CD4-positive, alpha-beta T cell treated with Interleukin-15 for 1 hour (primary cell): ENCODE measurements at regions not wholly inside any gene's neighbourhood (a gene's known extent, or its start where the extent isn't known, plus 50 kb on each side); places are given as distances from the start of the nearest gene placed in this dataset.
"Not testable (repeated sequence)": the region's sequence is repeated elsewhere in the genome, so short reads cannot be mapped to it uniquely, and the experiment has no call there.

Experiments
- DNase-seq: peaks from one replicate; pipeline ENCODE4 v3.0.0-alpha.2; 2020

DNA sequence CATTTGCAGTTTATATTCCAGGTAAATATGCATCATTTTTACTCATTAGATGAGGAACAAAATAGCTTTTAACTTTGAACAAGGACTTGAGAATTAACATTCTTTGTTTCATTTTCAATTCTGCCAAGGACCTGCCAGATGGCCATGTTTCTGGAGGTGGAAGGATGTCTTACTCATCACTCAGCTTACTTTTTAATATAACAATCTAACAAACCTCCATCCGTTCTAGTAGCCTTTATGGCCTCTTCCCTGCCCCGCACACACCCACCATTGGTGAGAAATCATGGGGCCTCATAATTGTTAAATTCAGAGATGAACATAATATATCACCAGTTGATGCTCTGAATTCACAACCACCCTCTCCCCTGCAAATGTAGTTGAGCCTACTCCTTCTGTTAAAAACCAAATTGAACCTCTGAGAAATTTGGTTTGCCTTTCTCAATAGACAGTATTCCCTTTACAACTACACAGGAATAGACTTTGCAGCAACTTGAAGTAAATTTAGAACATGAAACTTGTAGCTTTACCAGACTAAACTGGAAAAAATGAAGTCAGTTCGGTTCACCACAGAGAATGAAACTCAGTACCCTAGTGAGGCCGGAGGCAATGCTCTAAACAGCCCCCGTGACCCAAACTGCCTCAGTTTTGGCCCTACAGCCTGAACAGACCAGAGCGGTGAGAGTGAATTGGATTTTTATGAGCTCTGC lies 50.1 kb upstream of the ACSL4 start:
- DNase-seq = no peak

DNA sequence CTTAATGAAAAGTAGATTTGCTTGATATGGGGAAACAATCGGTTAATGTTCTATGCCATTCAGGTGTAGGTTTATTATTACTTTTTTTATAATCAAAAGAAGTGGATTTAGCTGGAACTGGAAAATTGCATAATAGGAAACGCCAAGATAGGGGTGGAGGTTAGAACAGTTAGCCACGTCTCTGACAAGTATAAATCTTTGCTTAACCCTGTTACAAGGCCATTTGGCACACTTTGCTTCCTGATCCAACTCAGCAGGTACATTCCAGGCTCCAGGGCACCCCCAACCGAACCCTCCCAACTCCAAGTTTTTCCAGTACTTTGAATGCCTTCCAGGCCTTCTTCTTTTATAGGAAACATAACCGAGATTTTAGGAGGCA lies 50.6 kb upstream of the ACSL4 start:
- DNase-seq = no peak

DNA sequence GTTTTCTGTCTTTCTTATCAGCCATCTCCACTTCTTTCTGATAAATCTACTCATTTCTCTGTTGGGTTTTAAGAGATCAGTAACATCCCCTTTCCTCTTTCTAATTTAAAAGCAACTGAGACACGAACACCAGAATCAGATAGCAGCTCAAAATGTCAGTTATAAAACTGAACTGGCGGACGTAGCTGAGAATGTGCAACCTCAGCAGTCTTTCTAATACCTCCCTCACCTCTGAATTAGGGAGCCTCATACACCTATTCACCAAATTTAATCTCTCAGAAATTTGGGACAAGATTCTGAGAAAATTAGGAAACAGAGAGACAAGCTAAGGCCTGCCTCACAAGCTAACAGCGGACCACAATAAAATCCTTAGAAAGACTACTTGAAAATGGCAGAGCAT lies 52.0 kb upstream of the ACSL4 start:
- no peak for DNase-seq

DNA sequence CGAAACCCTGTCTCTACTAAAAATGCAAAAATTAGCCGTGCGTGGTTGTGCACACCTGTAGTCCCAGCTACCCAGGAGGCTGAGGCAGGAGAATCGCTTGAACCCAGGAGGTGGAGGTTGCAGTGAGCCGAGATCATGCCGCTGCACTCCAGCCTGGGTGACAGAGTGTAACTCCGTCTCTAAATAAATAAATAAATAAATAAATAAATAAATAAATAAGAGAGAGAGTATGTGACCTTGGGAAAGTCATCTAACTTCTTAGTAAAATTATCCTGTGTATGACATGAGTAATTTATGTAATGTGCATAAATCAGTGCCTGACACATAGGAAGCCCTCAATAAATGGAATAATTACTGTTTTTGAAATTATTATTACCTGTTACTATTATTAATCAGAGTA lies 57.5 kb upstream of the ACSL4 start:
- not testable (repeated sequence) for DNase-seq

DNA sequence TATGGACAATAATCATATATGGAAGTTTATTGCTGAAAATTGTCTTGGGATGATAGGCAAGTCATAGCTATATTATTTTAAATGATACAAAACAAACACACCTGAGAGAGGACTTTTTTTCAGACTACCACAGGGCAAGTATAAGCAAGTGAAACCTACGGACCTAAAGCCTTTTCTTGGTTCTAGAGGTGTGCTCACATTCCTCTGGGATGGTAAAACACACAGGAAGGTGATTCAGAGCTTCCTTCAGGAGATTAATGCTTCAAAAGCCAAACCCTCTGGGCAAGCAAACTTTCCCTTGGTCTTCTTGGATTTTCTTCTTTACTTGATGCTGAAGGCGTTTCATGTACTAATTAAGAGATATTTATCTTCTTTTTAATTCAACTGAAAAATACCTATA lies 60.1 kb upstream of the ACSL4 start:
- DNase-seq = no peak

DNA sequence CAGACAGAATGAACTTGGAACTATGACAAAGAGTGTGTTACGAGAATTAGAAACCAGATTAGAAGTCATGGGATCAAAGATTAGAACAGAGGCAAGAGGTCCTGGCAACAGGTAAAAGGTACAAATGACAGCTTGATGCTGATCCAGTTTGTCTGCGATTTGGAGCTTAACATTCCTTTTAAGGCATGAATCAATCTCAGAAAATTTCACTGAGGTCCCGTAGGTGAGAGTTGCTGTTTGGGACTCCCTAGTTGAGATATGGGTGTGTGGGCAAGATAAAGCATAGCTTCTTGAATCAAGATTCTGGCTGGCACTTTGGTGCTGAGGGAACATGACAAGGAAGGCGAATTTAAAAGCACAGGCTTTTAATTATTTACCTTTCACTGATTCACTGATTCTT lies 62.6 kb upstream of the ACSL4 start:
- no peak for DNase-seq

DNA sequence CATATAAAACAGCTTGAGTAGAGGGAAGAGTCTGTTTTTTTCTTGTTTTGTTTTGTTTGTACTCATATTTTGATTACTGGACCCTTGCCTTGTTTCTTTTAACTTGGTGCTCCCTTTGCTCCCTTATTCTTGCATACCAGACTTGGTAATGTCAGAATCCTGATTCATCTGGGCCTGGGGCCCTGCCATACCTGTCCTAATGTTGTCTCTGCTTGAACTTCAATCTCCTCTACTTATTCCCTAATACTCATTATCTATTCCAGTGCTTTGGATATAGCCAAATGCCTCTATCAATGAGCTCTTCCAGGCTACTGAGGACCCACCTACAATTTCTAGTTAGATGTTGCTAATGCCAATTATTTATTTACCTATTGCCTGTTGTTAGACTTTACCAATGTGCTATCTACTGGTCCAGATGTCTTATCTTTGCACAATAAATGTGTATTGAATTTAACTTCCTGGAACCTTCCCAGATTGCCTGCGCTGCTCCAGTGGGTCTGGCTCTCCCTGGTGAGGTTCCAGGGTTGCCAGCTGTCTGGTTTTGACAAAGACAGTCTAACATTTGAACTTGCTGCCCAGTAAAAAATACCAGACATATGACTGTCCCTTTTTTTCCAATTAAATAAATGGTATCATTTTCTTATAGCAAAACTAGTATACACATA lies 64.4 kb upstream of the ACSL4 start:
- no peak for DNase-seq

DNA sequence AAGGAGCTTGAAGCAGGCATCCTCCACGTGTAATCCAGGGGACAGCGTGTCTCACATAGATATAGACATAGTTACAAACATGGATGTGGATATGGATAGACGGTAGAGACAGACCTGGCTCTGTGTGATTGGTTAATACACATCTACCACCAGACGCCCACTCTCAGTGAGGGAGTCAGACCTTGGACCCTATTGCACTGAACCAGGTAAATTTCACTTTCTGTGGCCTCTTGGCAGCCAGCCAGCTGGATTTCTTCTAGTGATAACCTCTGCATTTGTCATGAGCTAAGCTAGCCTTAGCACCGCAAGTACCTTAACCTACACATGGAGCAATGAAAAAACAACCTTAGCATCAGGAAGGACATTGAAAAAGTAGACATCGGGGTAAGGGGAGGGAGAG lies 79.2 kb upstream of the ACSL4 start:
- no peak for DNase-seq

DNA sequence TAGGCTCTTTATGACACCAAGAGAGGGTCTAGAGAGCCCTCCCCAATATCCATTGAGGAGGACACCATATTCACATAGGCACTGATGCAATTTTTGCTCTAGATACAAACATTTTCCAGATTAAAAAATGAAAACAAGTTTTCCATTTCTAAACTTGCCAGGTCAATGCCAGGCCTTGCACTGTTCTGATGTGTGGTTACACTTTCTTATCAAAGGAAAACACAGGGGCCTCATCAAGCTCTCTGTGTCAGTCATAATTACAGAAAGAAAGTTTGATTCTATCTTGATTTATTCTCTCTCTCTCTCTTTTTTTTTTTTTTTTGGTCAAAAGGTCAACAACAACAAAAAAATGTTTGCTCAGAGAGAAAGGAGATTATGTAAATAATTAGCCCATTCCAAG lies 80.2 kb upstream of the ACSL4 start:
- DNase-seq = no peak

DNA sequence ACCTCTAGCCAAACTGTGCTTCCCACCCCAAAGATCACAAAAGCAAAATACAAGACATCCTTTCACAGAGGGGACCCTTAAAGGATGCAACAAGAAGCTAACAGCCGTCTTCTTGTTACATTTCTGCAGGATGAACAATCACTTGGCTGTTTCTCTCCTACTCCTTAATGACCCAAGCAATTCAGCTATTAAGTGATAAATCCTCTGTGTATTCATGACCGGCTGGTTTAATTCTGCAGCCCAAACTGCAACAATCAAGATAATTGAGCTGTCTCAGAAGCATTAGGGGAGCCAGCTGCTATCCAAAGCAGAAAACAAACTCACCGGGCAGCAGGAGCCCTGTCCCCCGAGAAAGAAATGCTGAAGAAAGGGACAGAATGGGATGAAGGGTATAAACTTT lies 85.9 kb upstream of the ACSL4 start:
- no peak for DNase-seq

DNA sequence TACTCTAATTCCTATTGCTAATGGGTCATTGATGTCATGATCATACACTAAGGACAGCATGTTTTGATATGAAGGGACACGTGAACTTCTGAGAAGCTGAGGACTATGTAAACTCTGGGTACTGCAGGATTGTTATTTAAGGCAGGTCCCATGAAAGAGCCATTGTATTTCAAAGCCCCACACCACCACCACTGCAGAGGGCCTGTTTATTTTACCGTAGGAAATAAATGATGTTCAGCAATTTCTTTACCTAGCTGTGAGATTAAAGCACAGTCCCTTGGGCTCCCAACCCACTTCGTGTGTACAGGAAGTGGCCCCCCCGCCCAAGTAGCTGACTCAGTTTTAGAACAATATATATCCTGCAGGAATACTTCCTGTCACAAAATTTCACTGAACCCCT lies 89.8 kb upstream of the ACSL4 start:
- no peak for DNase-seq

DNA sequence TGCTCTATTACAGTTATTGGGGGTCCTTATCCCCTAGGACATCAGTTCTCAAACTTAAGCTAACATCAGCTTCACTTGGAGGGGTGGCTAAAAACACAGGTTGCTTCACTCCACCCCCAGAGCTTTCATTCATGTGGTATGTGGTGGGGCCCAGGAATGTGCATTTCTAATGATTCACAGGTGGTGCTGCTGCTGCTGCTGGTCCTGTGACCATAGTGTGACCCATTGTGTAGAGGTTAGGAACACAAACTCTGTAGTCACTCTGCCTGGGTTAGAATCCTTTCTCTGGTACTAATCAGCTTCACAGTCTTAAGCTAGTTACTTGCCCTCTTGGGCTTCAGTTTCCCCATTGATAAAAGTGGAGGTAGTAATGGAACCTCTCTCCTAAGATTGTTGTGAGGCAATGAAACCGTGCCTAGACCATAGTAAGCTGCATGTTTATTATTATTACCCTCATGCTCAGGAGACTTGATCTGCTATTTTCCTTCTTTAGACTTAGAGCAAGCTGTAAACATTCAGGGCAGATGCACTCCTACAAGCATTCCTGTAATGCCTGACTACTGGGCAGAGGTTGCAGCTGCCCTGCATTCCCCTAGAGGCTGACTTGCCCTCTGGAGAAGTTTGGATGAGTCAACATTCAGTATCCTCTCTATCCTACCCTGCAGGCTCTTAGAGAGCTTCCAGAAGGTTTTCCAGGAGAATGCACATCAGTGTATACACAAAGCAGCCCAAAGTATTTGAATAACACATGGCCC lies 94.1 kb upstream of the ACSL4 start:
- DNase-seq = no peak

DNA sequence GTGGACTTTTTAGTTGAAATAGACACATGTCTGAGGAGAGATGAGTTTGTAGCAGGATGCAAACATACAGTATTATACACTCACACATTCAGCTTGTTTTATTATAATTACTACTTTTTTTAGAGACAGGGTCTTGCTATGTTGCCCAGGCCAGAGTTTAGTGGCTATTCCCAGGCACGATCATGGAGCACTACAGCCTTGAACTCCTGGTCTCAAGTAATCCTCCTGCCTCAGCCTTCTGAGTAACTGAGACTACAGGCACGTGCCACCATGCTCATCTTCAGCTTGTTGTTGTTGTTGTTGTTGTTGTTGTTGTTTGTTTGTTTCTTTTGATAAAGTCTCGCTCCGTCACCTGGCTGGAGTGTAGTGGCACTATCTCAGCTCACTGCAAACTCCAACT lies 94.7 kb upstream of the ACSL4 start:
- DNase-seq = no peak

DNA sequence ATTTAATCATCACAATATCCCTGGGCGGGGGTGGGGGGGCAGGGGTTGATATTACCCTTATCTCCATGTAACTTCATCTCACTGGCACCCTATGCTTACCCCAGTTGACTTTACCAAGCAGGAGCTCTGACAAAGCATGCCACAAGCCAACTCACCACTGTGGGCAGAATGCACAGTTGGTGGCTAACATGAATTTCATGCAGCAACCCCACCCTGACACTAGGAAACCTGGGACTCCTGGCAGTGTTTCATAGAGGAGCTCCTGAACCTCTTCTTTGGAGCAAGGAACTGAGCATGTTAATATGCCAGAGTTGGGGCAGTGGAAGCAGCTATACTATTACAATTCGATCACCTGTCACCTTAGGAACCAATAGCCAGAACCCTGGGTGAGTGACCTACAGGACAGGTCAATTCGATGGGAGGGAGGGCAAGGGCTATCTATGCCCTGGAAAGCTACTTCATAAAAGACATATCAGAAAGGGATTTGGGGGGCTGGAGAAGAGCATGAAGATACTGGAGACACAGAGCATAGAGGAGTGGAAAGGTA lies 97.2 kb upstream of the ACSL4 start:
- no peak for DNase-seq

DNA sequence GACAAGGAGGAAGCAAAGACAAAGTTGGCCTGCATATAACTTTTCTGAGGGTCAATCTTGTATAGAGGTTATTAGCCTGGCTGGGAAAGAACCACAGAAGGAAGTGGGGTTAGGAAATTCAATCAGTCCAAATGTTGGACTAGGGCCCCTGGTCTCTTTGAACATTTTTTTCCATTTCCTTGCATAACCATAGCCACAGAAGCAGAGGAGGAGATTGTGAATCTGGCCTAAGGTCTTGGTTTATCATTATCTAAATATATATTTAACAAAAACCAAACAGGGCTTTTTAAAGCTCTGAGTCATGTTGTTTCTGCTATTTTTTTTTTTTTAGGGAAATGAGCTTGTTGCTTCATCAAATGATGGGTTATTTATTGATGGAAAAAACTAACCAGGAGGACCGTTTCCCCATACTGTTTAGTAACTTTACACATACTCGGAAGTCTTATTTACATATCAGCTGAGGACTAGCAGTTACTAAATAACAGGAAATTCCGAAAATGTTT lies 97.7 kb upstream of the ACSL4 start:
- DNase-seq = no peak

DNA sequence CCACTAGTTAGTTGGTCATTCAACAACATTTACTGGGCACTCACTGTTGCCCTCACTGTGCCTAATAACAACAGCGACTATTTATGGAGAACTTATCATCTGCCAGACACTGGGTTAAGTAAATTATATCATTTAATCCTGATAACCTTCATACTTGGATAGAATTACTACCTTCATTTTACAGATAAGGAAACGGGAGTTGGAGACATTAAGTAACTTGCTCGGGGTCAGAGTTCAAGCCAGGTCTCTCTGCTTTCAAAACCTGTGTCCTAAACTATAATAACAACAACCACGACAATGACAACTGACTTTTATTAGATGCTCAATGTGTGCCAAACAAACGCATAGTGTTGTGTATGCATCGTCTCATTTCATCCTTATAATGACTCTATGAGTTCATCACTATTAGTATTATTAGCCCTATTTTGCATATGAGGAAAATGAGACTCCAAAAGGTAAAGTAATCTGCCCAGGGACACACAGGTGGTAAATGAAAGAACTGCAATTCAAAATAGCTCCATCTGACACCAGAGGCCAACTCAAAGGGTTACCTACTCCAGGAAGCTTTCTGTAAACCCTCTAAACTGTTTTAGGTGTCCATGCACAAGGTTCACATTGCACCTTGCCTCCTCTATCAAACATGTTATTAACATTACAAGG lies 98.4 kb upstream of the ACSL4 start:
- DNase-seq = no peak

DNA sequence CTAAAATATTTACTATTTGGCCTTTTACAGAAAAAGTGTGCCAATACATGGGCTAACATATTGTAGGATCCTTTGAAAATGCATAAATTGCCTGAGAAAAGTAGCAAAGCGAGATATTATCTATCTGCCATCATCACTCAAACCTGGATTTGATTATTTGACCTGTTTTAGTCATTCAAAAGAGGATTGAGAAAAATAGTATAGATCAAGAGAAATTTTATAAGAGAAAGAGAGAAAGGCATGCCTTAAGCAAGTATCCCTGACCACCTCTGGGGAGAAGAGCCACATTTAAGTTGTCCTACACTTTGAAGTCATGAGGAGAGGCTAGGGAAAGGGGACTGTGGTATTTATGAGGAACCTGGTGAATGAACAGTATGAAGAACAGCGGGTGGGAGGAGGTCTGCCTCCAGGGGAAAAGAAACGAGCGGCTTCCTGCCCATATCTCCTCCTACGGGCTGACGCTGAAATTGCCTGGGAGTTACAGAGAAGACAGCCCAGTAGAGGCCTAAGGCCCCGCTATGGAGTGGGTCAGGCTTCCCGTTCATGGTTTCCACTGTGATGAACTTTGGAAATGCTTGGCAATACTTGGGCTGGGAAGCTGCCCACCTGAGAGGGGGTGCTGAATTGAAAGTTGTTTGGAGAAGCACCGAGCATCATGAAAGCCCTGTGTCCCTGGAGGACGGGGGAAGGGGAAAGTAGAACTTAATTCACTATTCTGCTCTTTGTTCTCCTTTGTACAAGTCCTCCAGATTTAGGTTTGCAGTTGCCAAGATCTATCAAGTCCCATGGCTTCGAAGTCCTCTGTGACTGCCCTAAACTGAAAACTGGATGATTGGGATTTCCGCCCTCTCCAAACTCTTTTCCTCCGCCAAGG lies 106.9 kb upstream of the ACSL4 start:
- no peak for DNase-seq

DNA sequence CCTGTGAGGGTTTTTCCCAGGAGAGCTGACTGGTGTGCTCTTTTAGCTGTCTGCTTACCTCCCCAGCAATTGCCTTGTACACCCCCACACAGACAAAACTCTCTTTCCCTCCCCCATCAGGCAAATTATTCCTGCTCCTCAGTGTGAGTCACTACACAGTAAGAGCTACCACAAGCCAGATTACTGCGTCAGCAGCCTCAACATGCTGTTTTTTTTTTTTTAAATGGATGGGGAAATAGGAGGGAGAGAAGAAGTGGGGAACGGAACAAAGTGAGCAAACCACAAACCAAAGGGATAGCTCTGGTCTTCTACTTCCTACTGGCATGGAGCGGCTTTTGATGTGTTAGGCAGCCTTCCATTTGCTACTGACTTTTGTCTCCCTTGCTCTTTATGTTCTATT lies 107.5 kb upstream of the ACSL4 start:
- peak; percentile 44 for DNase-seq

DNA sequence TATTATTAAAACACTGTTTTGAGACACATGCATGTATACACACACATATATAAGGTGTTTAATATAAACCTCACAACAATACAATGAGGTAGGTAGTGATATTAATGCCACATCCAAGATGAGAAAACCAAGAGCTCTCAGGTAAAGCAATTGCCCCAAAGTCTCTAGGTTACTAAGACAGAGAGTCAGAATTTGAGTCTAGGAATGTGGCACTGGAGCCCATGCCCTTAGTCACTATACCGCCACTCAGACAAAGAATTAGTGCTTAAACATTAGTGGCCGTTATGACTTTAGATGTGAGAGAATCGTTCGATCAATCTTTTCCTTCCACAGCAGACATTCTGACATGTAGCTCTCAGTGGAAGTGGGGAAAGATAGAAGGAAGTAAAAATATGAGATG lies 108.2 kb upstream of the ACSL4 start:
- DNase-seq = no peak

DNA sequence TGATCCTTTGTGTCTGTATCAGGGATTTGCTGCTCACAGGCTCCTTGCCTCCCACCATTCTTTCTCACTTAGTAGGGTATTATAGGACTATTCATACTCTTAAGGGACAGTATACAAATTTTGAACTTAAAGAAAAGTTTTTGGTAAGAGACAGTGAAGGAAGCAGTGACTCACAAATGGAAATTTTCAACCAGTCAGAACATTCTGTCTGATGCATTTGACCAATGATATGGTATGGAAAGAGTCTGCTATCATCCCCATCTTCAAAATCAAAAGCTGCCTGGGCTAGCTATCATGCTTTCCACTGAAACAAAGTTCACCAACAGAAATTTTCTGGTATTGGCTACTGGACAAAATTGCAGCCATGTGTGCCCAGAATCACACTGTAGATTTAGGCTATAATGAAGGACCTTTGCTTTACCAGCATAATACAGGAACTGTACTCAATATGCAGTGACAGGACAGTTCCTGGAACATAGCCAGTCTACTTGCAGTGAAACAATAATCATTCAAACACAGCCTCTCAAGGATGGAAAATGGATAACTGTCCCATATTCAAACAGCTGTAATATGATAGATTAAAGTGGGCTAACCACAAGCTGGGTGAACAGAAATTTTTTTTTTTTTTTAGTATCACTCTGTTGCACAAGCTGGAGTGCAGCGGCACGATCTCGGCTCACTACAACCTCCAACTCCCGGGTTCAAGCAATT lies 109.0 kb upstream of the ACSL4 start:
- no peak for DNase-seq

DNA sequence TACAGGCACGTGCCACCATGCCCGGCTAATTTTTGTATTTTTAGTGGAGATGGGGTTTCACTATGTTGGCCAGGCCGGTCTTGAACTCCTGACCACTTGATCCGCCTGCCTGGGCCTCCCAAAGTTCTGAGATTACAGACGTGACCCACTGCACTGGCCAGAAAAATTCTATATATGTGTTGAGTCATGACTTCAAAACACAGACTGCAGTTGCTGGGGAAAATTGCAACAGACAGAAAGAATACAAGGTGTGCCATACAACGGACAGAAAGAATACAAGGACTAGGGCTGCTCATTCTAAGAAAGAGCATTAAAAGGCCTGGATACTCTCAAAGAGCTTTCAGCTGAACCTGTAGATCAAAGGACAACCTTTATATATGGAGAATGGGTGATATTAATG lies 109.6 kb upstream of the ACSL4 start:
- no peak for DNase-seq
